LHCN-M2 (cell line): ENCODE measurements at regions not wholly inside any gene's neighbourhood (a gene's known extent, or its start where the extent isn't known, plus 50 kb on each side); places are given as distances from the start of the nearest gene placed in this dataset.
"Not testable (repeated sequence)": the region's sequence is repeated elsewhere in the genome, so short reads cannot be mapped to it uniquely, and the experiment has no call there.

Experiments
- DNase-seq: peaks from one replicate; pipeline ENCODE4 v3.0.0-alpha.2; 2012; ENCODE audit warnings: low read depth

DNA sequence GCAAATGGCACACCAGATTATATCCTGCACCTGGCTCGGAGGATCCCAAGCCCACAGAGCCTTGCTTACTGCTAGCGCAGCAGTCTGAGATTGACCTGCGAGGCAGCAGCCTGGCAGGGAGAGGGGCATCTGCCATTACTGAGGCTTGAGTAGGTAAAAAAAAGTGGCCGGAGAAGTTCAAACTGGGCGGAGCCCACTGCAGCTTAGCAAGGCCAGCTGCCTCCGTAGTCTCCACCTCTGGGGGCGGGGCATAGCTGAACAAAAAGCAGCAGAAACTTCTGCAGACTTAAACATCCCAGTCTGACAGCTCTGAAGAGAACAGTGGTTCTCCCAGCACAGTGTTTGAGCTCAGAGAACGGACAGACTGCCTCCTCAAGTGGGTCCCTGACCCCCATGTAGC is 85.4 kb upstream of the TMEM170B start:
- not testable (repeated sequence) for DNase-seq

DNA sequence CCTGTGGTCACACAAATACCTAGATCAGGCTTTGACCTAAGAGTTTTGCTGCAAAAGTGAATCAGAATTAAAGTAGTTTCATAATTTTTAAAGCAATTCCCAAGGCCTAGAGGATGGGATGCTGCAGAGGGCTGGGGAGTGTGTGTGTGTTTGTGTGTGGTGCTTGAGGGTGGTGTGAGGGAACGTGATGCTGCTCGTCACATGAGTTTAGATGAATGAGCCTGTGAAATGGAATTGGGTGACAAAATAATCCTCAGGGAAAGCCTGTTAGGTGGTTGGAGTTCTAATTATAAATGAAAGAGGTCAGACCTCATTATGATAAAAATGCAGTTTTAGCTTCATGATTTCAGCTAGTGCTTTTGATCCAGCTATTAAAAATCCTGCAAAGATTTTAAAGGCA is 87.5 kb upstream of the TMEM170B start:
- no peak for DNase-seq

DNA sequence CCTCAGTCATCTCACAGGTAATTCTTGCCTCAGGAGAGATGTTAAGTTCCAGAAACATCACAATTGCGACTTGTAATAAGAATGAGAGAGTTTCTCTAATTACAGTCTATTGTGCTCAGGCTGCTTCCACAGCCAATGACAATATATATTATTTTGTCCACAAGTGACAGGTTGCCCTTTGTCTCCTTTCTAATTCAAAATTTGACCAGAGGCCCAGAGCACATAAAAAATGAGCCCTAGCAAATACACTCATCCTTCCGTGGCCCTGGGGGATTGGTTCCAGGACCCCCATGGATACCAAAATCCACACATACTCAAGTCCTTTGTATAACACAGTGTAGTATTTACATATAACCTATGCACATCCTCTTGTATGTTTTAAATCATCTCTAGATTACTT is 88.1 kb upstream of the TMEM170B start:
- DNase-seq, result no peak

DNA sequence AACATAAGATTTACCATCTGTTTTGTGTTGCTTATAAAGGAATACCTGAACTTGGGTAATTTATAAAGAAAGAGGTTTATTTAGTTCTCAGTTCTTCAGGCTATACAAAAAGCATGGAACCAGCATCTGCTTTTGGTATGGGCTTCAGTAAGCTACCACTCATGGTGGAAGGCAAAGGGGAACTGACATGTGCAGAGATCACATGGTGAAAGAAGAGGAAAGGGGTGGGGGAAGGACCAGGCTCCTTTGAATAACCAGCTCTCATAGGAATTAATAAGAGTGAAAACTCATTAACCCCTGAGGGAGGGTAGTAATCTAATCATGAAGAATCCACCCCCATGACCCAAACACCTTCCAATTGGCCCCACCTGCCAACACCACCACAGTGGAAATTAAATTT is 89.5 kb upstream of the TMEM170B start:
- DNase-seq, result no peak

DNA sequence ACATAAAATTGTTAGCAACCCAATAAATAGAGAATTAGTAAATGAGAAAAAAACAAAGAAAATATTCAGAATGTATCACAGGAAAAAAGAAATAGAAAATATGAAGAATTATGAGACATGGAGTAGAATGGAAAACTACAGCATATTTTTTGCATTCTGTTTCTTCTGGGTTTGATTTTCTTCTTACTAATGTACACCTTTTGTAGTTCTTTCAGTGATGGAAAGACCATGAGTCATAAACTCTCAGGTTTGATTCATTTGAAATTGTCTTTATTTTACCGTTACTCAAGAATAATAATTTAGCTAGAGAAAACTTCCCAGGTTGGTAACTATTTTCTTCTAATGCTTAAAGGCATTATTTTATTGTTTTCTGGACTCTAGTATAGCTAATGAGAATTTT is 90.3 kb upstream of the TMEM170B start:
- DNase-seq, result no peak

DNA sequence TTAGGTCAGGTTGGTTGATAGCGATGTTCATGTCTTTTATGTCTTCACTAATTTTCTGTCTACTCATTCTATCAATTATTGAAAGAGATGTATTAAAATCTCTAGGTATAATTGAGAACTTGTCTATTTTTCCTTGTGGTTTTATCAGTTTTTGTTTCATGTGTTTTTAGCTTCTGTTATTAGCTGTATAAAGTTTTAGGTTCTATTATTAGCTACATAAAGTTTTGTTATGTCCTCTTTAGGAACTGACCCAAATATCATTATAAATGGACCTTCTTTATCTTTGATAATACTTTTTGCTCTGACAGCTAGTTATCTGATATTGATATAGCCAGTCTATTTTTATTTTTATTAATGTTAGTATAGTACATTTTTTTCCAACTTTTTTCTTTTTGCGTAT is 92.4 kb upstream of the TMEM170B start:
- DNase-seq, result no peak

DNA sequence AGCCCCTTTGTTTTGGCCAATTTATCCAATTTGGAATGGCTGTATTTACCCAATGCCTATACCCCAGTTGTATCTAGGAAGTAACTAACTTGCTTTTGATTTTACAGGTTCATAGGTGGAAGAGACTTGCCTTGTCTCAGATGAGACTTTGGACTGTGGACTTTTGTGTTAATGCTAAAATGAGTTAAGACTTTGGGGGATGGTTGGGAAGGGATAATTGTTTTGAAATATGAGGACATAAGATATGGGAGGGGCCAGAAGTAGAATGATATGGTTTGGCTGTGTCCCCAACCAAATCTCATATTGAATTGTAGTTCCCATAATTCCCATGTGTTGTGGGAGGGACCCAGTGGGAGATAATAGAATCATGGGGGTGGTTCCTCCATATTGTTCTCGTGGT is 94.4 kb upstream of the TMEM170B start:
- not testable (repeated sequence) for DNase-seq

DNA sequence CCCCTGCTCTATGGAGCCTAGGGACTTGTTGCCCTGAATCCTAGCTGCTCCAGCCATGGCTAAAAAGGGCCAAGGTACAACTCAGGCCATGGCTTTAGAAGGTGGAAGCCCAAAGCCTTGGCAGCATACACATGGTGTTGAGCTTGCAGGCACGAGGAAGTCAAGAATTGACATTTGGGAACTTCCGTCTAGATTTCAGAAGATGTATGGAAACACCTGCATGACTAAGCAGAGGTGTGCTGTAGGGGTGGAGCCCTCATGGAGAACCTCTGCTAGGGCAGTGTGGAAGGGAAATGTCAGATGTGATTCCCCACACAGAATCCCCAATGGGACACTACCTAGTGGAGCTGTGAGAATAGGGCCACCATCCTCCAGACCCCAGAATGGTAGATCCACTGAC is 95.1 kb upstream of the TMEM170B start:
- DNase-seq, result no peak

DNA sequence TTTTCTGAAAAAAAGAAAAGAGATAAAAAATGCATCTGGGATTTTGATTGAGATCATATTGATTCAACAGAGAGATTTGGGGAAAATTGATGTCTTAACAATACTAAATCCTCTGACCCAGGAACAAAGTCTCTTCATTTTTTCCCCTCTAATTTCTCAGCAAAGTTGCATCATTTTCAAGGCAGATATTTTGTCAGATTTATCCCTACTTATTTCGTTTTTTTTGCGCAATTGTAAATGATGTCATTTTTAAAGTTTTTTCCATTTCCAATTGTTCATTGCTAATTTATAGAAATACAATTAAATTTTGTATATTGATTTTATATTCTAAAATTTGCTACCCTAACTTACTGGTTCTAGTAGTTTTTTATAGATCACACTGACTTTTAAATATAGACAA is 97.7 kb upstream of the TMEM170B start:
- no peak for DNase-seq

DNA sequence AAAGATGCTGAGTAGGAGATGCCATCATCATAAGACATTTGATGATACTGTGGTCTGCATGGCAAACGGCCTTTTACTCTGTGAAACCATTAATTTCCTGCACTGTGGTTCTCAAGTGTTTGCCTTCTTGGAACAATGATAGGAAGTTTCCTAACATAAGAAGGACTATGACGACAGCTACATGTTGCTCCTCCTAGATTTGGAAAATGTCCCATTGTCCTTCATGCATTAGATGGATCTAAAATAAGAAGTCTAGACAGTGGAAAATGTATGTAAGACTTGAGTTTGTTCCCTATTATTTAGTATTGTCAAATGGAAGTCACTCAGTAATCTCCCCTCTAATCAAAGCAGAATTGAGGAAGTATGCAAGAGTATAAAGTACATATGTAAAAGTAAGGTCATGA is 98.5 kb upstream of the TMEM170B start:
- no peak for DNase-seq

DNA sequence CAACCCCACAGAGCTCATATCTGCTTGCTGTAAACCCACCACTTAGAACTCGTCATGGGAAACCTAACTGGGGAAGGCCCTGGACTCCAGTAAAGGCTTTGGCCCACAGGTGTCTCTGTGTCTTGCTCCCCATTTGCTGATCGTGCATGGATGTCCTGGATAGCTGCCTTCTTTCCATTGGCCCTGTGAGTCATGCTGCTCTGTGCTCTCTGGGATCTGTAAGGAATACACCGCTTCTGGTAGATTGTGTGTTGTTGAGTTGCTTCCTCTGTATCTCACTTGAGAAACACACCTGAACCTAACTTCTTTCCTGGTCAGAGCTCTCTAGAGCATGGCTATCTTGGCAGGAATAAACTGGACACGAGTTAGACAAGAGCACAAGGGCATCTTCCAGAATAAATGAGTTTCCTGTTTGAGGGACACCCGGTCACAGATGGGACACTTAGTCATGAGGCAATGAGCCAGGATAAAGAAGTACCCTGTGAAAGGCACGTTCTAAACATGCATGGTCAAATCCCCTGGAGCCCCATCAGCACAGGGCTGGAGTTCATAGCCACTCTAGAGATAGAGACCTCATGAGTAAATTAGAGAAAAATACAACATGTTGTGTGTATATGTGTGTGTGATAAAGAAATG is 99.6 kb upstream of the TMEM170B start:
- DNase-seq, result peak; percentile 57

DNA sequence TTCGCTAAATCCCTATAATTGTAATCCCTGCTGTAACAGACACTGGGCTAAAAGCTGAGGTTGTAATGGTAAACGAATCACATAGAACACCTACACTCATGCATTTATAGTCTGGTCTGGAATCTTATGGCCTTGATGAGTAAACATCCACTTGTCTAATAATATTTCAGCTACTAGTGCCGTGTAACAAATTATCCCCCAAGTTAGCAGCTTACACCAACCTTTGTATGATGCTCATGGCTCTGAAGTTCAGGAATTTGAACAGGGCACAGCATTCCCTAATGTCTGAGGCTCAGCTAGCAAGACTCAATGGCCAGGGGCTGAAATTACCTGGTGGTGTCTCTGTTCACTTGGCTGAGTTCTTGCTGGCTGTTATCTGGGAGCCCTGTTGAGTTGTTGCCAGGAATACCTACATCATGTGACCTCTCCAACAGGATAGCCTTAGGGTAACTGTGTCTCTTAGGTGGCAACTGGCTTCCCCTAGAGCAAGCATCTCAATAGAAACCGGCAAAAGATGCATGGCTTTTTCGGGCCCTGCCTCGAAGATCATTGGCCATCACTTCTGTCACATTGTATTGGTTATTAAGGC is 100.9 kb upstream of the TMEM170B start:
- DNase-seq, result no peak

DNA sequence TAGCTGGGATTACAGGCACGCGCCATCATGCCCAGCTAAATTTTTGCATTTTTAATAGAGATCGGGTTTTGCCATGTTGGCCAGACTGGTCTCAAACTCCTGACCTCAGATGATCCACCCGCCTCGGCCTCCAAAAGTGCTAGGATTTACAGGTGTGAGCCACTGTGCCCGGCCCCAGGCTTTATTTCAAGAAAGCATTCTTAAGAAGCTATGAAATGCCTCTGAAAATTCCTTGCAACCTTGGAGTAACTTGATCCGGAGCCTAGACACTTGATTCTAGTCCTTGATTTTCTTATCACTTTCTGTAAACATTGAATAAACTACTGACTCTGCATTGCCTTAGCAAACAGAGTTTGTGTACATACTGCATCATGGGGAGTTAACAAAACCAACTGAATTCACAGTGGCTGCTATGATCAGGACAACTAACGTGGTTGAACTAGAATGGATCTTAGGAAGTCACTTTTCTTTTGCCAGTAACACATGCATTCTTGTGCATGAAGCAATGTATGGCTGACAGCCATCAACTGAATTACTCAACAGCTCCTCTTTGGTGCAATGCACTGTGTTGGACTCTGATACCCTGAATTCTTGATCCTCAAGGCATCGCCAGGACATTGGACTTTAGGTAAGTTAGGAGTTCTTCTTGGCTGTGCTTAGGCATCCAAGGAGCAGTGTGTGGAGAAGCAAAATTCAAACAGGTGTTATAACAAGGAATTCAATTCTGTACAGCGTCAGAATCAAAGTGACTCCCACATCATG is 102.8 kb upstream of the TMEM170B start:
- no peak for DNase-seq

DNA sequence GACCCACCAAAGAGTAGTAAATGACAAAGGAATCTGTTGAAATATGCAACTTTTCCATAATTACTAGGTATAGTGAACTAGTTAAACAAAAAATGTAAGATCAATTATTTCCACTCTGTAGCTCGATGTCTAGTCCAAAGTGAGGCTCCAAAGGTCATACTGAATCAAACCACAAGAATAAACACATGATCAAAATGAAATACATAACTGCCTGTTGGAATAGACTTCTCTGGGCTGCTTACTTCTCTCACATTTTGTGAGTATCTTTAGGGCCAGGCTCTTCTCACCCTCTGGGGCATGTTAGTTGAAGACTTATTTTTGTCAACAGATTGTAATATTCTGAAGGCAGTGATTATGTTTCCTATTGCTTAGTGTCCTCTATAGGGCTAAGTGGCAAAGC is 103.7 kb upstream of the TMEM170B start:
- DNase-seq, result no peak

DNA sequence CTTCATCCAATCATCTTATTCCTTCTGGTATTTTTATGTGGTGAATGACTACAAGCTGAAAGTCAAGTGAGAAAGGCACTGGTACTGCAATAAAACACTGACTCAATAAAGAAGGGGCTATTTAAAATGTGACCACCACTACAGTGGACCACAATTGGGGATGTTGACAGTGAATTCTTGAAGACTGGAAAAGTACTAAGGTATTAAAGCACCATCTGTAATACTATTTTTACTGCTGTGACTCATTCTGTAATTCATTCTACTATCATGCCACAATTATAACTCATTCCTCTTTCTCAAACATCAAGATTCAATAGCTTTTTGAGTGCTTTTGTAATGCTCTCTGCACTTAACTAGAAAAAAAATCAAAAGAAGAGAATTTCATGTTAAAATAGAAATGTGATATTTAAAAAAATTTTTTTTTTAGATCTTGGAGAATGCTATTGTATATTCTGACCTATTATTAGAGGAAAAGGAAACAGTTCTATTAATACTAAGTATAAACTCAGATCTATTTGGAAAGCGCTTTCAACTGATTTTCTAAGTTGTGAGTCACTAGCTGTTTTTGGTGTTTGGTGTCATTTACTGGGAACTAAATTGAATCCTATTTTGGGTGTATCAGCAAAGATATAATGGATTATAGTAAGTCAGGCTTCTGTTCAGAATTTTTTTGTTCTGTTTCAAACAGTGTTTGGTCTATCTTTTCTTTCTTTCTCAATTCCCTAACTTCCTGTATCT is 104.7 kb upstream of the TMEM170B start:
- peak; percentile 81 for DNase-seq

DNA sequence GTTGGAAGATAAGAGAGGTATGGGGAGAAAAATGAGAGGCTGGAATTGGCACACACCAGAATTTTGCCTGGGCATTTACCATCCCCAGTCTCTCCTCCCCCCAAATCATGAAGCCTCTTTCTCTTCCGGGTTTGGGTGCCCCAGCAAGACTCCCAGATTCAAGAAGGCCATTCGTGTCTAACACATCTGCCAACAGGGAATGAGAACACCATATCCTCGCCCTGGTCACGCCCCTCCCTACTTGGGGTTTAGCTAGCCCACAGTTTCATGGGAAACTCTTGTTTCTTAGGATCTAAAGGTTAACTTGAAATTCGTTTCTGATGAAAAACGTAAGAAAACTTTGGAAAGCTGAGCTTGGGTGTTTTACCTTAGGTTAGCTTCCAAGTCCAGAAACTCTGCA is 105.5 kb upstream of the TMEM170B start:
- peak; percentile 35 for DNase-seq

DNA sequence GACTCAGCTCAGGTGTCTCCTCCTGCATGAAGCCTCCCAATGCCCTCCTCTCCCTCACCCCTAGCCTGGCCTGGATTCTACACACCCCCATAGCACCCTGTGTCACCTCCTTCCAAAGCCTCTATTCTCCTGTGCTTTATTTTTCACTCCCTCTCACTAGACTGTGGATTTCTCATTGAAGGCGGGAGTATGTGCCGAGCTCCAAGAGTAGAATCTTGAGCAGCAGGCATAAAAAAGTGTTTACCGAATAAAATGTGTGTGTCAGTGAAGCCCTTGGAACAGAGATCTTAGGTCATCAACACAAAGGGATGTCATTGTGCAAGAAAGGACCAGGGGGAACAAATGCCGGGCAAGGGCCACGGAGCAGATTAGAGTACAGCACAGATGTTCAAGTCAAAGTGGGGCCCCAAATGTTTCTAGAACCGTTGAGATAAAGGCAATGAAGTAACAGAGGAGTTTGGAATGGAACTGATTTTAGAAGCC is 106.1 kb upstream of the TMEM170B start:
- DNase-seq, result no peak

DNA sequence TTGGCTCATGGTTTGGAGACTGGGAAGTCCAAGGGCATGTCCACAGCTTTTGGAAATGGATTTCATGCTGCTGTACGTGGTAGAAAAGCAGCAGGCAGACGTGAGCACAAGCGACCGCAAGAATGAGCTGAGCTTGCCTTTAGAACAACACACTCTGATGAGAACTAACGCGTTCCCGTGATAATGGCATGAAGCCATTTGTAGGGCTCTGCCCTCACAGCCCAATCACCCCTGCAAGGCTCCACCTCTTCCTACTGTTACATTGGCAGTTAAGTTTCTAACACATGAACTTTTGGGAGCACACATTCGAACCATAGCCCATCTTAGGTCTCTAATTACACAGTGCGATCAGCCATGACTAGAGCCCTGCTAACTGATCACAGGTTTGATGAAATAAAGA is 107.5 kb upstream of the TMEM170B start:
- DNase-seq, result peak; percentile 68

DNA sequence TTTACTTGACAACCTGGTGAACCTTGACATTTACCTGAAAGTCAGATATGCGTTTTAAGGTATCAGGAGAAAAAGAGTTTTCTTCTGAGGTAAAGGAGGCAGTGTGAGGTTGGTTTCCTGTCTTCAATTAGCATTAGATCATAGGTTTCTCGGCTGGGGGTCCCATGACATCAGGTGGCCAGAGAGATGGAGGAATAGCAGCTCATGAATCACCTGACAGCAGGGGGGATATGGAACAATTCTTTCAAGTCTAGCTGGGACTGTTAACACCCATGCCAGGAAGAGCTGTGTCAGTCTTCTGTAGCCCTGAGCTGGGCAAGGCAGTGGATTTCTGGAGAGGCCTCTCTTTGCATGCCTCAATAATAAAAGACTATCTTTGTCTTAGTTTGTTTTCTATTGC is 108.0 kb upstream of the TMEM170B start:
- no peak for DNase-seq

DNA sequence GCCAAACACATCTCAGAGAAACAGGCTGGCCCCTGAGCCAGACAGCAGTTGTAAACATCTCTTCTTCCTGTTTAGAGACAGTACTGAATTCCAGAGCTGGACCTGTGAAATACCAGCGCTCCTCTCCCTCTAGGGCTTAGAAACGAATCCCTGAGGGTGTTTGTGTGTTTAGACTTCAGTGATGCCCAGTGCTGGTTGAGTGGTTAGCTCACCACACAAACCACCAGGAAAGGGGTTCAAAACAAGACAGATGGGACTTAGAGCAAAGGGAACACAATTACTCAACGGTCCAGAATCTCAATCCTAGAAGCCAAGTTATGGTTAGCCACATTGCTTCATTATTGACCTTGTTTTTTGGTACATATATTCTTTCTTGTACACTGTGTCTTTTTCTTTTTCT is 108.7 kb upstream of the TMEM170B start:
- peak; percentile 94 for DNase-seq

DNA sequence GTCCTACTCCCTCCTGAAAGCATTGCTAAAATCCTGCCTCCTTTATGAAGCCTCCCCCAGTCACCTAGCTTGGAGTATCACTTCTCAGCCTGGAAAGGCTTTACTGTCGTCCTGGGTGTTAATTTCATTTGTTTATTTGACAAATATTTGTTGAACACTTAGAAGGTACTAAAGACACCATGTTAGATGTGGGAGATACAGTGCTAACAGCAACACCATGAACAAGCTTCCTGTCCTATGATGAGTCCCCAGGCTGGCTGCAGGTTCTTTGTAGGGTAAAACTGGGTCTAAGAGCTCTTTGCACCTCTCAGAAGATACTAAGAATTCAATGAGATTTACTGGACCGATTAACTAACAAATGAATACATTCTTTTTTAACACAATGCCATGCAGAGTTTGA is 109.2 kb upstream of the TMEM170B start:
- DNase-seq, result no peak

DNA sequence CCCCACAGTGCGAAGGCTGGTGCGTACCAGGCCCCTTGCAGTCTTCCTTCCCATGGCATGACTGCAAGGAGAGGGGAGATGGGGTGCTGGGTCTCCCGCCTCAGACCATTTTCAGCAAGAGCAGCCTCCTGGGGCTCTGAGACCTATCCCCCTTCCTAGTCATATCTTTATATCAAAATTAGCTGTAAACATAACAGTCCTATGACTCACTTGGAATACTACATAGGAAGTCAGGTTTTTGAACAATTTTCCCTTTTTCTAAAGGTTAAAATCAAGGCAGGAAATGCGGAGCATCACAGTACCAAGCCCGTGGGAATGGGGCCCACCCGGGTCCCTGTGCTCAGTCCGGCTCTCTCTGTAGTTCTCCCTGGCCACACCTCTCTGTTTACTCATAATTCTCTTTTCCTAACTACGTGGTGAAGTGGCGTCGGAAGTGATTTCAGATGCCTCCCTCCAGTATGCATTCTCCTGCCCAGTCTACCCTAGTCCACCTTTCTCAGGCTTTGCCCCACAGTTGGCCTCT is 109.8 kb upstream of the TMEM170B start:
- no peak for DNase-seq
